ENCODE measurements at regions not wholly inside any gene's neighbourhood (a gene's known extent, or its start where the extent isn't known, plus 50 kb on each side); places are given as distances from the start of the nearest gene placed in this dataset.

GRCh38 chr6:81307651-81308214 lies 444.7 kb downstream of the TENT5A start:
- H3K4me3 ChIP-seq, result no peak overlapping the region
- DNase-seq (ENCODE audit: extremely low spot score), result no peak
- TF ChIP-seq EP300 (IDR thresholded peaks at IDR 0.05), result no peak
- no peak for TF ChIP-seq CTCF (IDR thresholded peaks at IDR 0.05)
- TF ChIP-seq POLR2AphosphoS5 (IDR thresholded peaks at IDR 0.05), result no peak
- TF ChIP-seq POLR2A (IDR thresholded peaks at IDR 0.05; ENCODE audit: low read depth), result no peak
- no peaks in the 10 kb centered on the region for H3K9me3 ChIP-seq
- WGBS, result 78% methylated on average over 4 of the region's 4 CpGs
- H3K4me1 ChIP-seq, result no peaks in the 10 kb centered on the region
- H3K27ac ChIP-seq (replicated peaks in 1 of 4), result no peak overlapping the region
- intact Hi-C loops (cut with DNase I), result no loop called here
- no peaks in the 10 kb centered on the region for H3K27me3 ChIP-seq
- H3K36me3 ChIP-seq, result no peaks in the 10 kb centered on the region

- Histone ChIP-seq H3K4me1 (no peaks in the 10 kb centered on the region), H3K36me3 (no peaks in the 10 kb centered on the region), H3K4me3 (no peak overlapping the region), H3K27ac (replicated peaks in 1 of 4) (no peak overlapping the region), H3K9me3 (no peaks in the 10 kb centered on the region), H3K27me3 (no peaks in the 10 kb centered on the region)
- intact Hi-C loops (cut with DNase I), result no loop called here
- DNase-seq (ENCODE audit: extremely low spot score), result no peak
- TF ChIP-seq POLR2A (IDR thresholded peaks at IDR 0.05; ENCODE audit: low read depth), result no peak
- no peak for TF ChIP-seq CTCF (IDR thresholded peaks at IDR 0.05)
- no peak for TF ChIP-seq POLR2AphosphoS5 (IDR thresholded peaks at IDR 0.05)
- TF ChIP-seq EP300 (IDR thresholded peaks at IDR 0.05), result no peak
- WGBS, result 66% methylated on average over 1 of the region's 1 CpG
These were observed 448.0 kb downstream of the TENT5A start for GRCh38 chr6:81304466-81304865.

- H3K4me1 ChIP-seq, result no peaks in the 10 kb centered on the region
- no peak for TF ChIP-seq CTCF (IDR thresholded peaks at IDR 0.05)
- no peak for TF ChIP-seq POLR2AphosphoS5 (IDR thresholded peaks at IDR 0.05)
- no peak for TF ChIP-seq EP300 (IDR thresholded peaks at IDR 0.05)
- no peak for TF ChIP-seq POLR2A (IDR thresholded peaks at IDR 0.05; ENCODE audit: low read depth)
- H3K4me3 ChIP-seq, result no peak overlapping the region
- intact Hi-C loops (cut with DNase I), result no loop called here
- no peaks in the 10 kb centered on the region for H3K9me3 ChIP-seq
- 62% methylated on average over 1 of the region's 1 CpG for WGBS
- H3K27me3 ChIP-seq, result no peaks in the 10 kb centered on the region
- no peak overlapping the region for H3K27ac ChIP-seq (replicated peaks in 1 of 4)
- no peak for DNase-seq (ENCODE audit: extremely low spot score)
- H3K36me3 ChIP-seq, result no peaks in the 10 kb centered on the region
These were observed 451.5 kb downstream of the TENT5A start for GRCh38 chr6:81300961-81301360.

GRCh38 chr6:81298751-81299150 lies 453.7 kb downstream of the TENT5A start:
- TF ChIP-seq POLR2AphosphoS5 (IDR thresholded peaks at IDR 0.05), result no peak
- no peak for TF ChIP-seq EP300 (IDR thresholded peaks at IDR 0.05)
- no peak for TF ChIP-seq CTCF (IDR thresholded peaks at IDR 0.05)
- no peak for TF ChIP-seq POLR2A (IDR thresholded peaks at IDR 0.05; ENCODE audit: low read depth)
- no peak overlapping the region for H3K4me3 ChIP-seq
- no peaks in the 10 kb centered on the region for H3K36me3 ChIP-seq
- WGBS, result 91% methylated on average over 3 of the region's 3 CpGs
- no peak for DNase-seq (ENCODE audit: extremely low spot score)
- intact Hi-C loops (cut with DNase I), result no loop called here
- H3K9me3 ChIP-seq, result no peaks in the 10 kb centered on the region
- no peaks in the 10 kb centered on the region for H3K27me3 ChIP-seq
- no peak overlapping the region for H3K27ac ChIP-seq (replicated peaks in 1 of 4)
- H3K4me1 ChIP-seq, result no peaks in the 10 kb centered on the region

- intact Hi-C loops (cut with DNase I), result no loop called here
- H3K4me1 ChIP-seq, result no peaks in the 10 kb centered on the region
- DNase-seq (ENCODE audit: extremely low spot score), result no peak
These were observed 457.2 kb downstream of the TENT5A start for GRCh38 chr6:81295310-81295709.

More at GRCh38 chr6:81295310-81295709, 457.2 kb downstream of the TENT5A start:
- Histone ChIP-seq H3K4me3 (no peak overlapping the region), H3K9me3 (no peaks in the 10 kb centered on the region), H3K36me3 (no peaks in the 10 kb centered on the region), H3K27ac (replicated peaks in 1 of 4) (no peak overlapping the region), H3K27me3 (no peaks in the 10 kb centered on the region)
- no peak for TF ChIP-seq POLR2A (IDR thresholded peaks at IDR 0.05; ENCODE audit: low read depth)
- TF ChIP-seq EP300 (IDR thresholded peaks at IDR 0.05), result no peak
- TF ChIP-seq POLR2AphosphoS5 (IDR thresholded peaks at IDR 0.05), result no peak
- TF ChIP-seq CTCF (IDR thresholded peaks at IDR 0.05), result no peak

Data from esophagus muscularis mucosa (tissue), 4 donors.